ES-I3 (cell line): ENCODE measurements at regions not wholly inside any gene's neighbourhood (a gene's known extent, or its start where the extent isn't known, plus 50 kb on each side); places are given as distances from the start of the nearest gene placed in this dataset.
"Not testable (repeated sequence)": the region's sequence is repeated elsewhere in the genome, so short reads cannot be mapped to it uniquely, and the experiment has no call there.

Source experiments
- H3K36me3 ChIP-seq: 2 replicates; pipeline ENCODE4 v1.6.1; 2013; ENCODE audit warnings: mild to moderate bottlenecking, low read length, control low read depth, moderate library complexity; ENCODE audit not compliant: insufficient read depth
- H3K4me1 ChIP-seq: 2 replicates; pipeline ENCODE4 v1.6.1; 2013; ENCODE audit warnings: mild to moderate bottlenecking, control low read depth, low read length; ENCODE audit not compliant: insufficient read depth
- H3K9ac ChIP-seq: 2 replicates; pipeline ENCODE4 v1.6.1; 2013; ENCODE audit warnings: low read depth, mild to moderate bottlenecking, low read length, moderate library complexity
- H3K9me3 ChIP-seq: 2 replicates; pipeline ENCODE4 v1.6.1; 2013; ENCODE audit warnings: mild to moderate bottlenecking, low read length, moderate library complexity; ENCODE audit not compliant: control insufficient read depth, insufficient read depth

DNA sequence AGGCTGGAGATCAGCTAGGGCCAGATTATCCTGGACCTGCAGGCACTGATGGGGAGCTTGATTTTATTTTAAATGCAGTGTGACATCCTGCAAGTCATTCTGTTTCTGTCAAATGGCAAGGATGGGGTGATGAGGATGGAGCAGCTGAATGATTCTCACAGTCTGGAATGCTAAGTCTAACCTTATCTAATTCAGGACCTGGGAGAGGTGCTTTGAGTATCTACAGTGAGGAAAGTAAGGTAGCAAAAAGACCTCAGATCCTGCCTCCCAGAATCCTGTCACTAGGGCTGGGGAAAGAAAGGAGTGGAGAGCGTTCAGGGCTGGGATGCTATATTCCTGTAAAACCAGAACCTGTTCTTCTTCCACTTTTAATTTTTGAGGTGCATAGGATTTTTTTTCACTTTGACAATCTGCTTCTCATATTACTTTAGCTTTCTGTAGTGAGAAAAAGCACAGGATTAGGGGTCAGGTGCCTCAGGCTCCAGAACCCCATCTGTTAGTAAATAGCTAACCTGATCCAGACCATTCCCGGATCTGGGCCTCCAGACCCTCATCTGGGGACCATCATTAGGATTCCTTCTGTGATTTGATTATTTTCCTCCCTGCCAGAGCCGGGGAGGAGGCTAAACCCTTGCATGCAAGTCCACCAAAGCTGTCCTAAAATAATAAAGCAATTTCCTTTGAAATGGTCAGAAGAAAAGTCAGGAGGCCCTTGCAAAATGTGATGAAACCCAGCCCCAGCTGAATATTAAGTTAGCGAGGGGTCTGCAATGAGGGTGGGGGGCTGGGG is 54.7 kb downstream of the ASCL1 start:
- peaks cover 14% of the 10 kb centered on the region for H3K4me1 ChIP-seq
- no peaks in the 10 kb centered on the region for H3K9me3 ChIP-seq
- H3K9ac ChIP-seq = peak overlapping the region; percentile 12; the same call in 1 of the 2 replicates
- H3K36me3 ChIP-seq = no peaks in the 10 kb centered on the region

DNA sequence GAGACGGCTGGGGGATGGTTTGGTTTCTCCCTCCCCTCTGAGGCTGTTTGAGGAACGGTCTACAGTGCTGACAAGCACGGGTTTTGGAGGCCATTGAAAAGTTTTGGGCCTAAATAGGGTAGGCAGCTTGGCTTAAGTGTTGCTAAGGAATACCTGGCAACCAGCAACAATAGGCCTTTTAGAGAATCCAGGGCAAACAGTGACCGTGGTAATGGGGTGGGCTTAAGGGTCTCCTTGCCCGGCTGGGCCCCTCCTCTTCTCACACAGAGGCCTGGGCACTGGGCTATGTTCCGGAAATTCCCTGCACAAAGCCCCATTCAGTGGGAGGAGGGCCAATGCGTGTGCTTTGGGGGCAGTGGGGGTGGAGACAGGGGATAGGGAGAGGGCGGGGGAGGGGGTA is 55.4 kb downstream of the ASCL1 start:
- H3K9ac ChIP-seq = peak overlapping the region; percentile 12; the same call in 1 of the 2 replicates
- H3K9me3 ChIP-seq = no peaks in the 10 kb centered on the region
- no peaks in the 10 kb centered on the region for H3K36me3 ChIP-seq
- peaks cover 14% of the 10 kb centered on the region for H3K4me1 ChIP-seq

DNA sequence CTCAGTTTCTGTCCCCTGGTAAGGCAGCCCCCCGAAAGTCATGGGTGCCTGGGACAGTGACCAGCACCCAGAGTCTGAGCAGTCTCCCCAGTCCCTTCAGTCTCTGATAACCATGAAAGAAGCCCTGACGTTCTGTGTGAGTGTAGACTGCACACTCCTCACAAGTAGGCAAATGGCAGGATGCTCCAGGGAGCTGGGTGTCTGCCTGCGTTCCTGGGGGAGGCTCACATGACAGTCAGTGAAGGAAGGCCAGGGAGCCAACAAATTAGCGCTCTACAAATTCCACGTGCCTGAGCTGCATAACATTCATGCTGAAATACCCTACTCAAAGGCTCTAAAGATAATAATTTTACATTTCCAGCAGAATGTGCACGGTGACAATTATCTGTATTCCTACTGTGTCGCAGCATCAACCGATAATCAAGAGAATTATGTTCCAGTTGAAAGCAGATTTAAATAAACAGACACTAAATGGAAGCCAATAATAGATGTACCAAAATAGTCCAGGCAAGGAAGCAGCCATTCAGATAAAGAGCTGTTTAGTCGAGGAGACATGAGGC is 56.3 kb downstream of the ASCL1 start:
- Histone ChIP-seq H3K9me3 (no peaks in the 10 kb centered on the region), H3K4me1 (peaks cover 14% of the 10 kb centered on the region), H3K36me3 (no peaks in the 10 kb centered on the region), H3K9ac (no peak overlapping the region)

DNA sequence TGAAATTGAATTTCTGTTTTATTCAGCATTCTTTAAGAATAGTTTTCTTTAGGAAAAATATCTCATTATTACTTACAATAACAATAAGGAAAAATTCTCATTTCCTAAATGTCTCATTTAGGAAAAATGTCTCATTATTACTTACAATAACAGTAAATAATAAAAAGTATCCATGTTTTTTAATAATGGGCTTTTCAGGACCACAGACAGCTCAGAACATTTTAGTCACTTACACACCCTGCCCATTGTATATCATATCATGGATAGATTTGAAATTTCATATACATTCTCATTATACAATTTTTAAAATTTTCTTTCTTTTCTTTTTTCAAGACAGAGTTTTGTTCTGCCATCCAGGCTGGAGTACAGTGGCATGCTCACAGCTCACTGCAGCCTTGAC is 58.9 kb downstream of the ASCL1 start:
- Histone ChIP-seq H3K9ac (no peak overlapping the region), H3K36me3 (no peaks in the 10 kb centered on the region), H3K4me1 (peaks cover 14% of the 10 kb centered on the region), H3K9me3 (no peaks in the 10 kb centered on the region)

DNA sequence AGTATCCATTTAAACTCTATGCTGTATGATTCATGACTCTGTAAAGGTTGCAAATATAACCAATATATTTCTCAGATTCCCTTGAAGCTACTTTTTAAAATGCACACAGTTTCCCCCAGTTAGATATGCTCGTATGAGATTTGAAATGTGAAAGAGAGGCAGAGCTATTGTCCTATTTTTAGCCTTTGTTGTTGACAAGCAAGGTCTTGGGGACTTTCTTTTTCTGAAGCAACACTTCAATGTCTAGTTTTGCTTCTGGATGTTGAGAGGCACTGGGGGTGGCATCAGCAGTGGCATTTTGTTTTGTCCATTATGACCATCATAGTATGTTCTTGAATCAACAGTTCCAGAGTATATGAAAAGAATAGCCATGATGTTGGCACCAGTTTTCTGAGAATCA is 63.4 kb downstream of the ASCL1 start:
- Histone ChIP-seq H3K36me3 (no peaks in the 10 kb centered on the region), H3K4me1 (no peaks in the 10 kb centered on the region), H3K9me3 (no peaks in the 10 kb centered on the region), H3K9ac (no peak overlapping the region)

DNA sequence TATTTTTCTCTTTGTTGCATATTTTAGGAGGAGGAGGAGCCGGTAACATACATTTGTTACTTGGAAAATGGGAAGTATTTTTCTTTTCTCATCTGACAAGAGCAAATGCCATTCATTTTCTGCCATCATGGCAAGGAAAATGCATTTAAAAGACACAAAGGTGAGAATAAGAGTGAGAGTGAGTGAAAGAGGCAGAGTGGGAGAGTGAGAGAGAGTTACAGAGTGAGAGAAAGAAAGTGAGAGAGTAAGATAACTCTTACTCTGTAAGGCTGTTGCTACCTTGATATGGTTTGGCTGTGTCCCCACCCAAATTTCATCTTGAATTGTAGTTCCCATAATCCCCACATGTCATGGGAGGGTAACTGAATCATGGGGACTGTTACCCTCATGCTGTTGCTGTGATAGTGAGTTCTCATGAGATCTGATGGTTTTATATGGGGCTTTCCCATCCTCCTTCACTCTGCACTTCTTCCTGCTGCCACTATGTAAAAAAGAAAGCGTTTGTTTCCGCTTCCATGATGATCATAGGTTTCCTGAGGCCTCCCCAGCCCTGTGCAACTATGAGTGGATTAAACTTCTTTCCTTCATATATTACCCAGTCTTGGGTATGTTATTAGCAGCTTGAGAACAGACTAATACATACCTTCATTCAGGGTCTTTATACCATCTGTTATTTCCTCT is 64.2 kb downstream of the ASCL1 start:
- H3K36me3 ChIP-seq = no peaks in the 10 kb centered on the region
- no peak overlapping the region for H3K9ac ChIP-seq
- H3K9me3 ChIP-seq = no peaks in the 10 kb centered on the region
- no peaks in the 10 kb centered on the region for H3K4me1 ChIP-seq

DNA sequence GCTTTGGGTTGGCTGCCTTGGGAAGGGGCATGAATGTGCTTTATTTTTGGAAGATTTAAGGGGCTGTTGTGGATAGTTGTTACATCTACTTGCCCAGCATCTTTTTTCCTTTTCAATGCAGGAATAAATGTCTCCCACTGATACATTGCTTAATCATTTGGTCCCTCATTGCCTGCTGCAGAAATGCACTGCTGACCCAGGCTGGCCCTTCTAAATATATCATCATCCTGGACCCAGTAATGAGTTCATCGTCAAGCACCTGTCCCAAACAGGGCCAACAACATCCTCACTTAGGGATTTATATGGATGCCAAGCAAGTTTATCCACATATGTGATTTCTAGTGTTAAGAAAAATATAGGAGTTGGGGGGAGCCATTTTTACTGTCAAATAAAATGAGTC is 67.2 kb downstream of the ASCL1 start:
- no peaks in the 10 kb centered on the region for H3K36me3 ChIP-seq
- H3K9ac ChIP-seq = no peak overlapping the region
- H3K4me1 ChIP-seq = no peaks in the 10 kb centered on the region

DNA sequence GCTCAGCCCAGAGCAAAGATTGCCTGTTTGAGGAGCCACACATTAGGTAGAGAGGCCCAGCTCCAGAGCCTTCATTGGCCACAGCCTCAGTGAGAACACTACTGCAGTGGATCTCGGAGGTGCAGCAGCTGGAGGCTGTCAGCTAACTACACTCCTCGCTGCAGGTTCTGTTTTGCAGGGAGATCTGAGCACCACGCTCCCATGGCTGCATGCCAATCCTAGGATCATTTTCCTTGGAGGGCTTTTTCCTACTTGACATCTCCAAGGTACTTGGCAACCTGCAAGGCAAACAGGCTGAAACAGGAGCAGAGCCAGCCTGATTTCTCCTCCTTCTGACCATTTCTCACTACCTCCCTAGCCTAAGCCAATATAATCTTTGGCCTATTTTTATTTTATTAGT is 69.2 kb downstream of the ASCL1 start:
- H3K9ac ChIP-seq, H3K4me1 ChIP-seq, H3K36me3 ChIP-seq, H3K9me3 ChIP-seq: not testable (repeated sequence)

More for the DNA sequence above, 67.2 kb downstream of the ASCL1 start:
- no peaks in the 10 kb centered on the region for H3K9me3 ChIP-seq

DNA sequence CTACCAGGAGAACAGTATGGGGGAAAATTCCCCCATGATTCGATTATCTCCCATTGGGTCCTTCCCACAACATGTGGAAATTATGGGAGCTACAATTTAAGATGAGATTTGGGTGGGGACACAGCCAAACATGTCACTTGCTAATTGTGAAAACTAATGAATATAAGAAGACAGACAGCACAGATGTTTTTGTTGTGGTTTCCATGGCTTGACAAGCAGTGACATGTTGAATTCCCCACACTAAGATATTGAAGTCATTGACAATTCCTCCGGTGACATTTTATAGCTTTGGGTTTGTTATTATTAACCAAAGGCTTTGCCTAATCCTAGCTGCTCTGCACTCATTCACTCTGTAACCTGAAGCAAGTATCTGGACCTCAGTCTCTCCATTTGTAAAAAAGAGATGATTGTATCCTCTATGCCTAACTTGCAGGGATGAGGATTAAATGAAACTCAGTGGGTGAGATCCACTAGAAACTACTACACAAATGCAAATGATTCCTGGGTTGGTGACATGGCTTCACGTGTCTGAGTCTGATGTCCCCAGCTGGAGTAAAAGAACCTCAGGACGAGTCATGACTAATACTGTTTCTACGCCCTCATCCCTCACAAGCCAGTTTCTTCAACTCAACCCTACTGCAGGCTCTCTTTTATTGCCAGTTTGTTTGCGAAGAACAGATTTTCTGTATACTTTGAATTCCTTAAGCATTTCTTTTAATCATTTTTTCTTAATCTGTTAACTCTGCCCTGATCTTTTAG is 71.6 kb downstream of the ASCL1 start:
- no peaks in the 10 kb centered on the region for H3K4me1 ChIP-seq
- H3K9me3 ChIP-seq = no peaks in the 10 kb centered on the region; the same call in 1 of the 2 replicates
- H3K9ac ChIP-seq = no peak overlapping the region
- H3K36me3 ChIP-seq = no peaks in the 10 kb centered on the region

DNA sequence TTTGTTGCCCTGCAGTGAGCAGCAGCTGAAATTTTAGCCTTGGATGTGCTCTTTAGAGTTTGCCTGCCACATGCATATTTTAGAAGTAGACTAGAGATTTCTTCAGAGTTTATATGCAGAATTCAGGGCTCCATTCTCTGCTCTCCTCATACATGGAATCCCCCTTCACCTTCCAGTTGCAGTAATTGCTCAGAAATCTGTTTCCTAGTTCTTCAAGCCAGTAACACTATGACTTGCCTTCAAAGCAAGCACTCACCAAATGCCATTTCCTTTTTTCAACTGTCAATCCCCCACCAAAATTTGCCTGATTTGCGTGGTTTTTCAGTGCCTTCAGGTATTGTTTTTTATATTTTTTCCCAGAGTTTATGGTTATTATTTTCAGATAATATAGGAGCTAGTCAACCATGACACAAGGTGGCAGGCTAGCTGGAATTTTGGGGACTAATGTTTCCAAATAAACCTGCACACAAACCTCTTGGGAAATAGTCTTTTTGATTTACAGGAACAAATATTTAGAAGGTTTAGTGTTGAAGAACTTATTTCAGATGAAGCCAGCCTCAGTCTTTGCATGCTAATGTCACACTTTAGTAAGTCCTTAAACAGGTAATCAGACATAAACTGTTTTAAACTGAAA is 79.2 kb downstream of the ASCL1 start:
- H3K4me1 ChIP-seq = no peaks in the 10 kb centered on the region
- H3K9me3 ChIP-seq = no peaks in the 10 kb centered on the region; the same call in 1 of the 2 replicates
- H3K9ac ChIP-seq = no peak overlapping the region
- H3K36me3 ChIP-seq = no peaks in the 10 kb centered on the region

DNA sequence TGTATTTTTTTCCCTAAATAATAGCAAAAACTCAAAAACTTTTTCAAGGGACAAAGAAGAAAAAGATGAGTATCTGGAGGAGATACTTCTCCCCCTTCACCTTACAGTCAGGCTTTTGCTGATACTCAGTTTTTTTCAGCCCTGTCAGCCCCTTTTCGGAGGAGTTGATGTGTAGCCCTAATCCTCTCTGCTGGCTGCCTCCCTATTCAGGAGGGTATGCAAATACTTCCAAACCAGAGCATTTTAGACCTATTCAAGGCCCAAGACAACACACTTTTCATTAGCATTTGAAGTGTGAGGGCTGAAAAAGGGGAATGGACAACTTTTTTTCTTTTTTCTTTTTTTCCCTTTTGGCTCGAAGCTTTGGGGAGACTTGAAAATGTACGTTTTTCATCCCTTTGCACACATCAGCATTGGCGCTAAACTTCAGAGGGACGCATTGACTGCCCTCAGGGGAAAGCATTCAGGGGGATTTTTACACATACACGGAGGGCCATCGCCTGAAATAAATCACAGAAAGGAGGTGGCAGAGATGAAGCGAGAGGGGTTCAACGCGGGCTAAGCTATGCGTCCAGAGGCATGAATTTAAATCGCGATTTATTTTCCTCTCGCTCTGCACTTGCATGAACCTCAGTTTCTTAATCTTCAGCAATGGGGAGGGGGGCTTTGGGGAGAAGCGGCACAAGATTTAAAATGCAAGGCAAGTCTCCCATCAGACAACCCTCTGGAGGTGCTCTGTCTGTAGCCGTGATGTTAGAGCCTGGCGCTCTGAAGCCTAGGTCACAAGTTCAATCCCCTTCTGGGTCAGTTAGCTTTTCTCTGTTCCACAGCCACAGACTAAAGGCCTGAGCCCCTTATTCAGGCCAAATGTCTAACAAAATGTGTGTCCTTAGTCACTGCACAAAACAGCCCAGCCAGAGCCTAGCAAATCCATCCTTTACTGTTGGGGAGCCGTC is 86.3 kb downstream of the ASCL1 start:
- Histone ChIP-seq H3K4me1 (no peaks in the 10 kb centered on the region), H3K36me3 (no peaks in the 10 kb centered on the region), H3K9ac (peak overlapping the region; percentile 50), H3K9me3 (no peaks in the 10 kb centered on the region)

DNA sequence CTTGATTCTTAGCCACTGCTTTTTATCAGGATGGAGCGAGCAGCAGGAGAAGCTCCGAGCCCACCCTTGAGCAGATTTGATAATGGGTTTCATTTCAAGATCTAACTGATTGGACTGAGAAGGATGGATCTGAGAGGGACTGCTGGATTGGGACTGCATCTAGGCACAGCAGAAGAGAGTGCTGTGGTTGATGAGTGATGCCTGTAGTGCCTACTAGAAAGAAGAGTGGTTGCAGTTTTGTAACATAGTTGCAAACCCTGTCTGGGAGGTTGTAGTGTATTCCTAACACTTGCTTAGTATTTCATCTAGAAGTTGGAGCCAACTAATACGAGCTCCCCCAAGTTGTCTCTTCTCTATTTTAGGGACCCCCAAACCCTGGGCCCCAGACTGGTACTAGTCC is 88.7 kb downstream of the ASCL1 start:
- Histone ChIP-seq H3K9ac (no peak overlapping the region), H3K36me3 (no peaks in the 10 kb centered on the region), H3K4me1 (no peaks in the 10 kb centered on the region), H3K9me3 (no peaks in the 10 kb centered on the region)

DNA sequence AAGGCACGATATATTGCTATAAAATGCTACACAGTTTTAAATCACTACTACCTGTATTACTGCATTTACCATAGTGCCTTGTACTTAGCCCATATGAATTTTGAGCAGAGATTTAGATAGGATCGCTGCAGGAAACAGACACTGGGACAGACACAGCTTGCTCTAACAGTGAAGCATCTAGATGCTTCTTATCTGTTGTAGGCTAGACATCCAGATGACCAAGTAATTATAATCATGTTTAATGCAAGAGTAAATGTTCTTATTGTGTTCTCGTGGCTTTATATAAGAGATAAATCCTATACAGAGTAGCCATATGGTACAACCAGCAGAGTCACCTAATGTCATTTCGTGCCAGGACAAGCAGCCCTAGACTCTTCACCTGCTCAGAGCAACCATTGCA is 92.8 kb downstream of the ASCL1 start:
- H3K4me1 ChIP-seq = no peaks in the 10 kb centered on the region
- no peak overlapping the region for H3K9ac ChIP-seq
- H3K36me3 ChIP-seq = no peaks in the 10 kb centered on the region
- H3K9me3 ChIP-seq = no peaks in the 10 kb centered on the region
